ENCODE measurements at regions not wholly inside any gene's neighbourhood (a gene's known extent, or its start where the extent isn't known, plus 50 kb on each side); places are given as distances from the start of the nearest gene placed in this dataset.
"Not testable (repeated sequence)": the region's sequence is repeated elsewhere in the genome, so short reads cannot be mapped to it uniquely, and the experiment has no call there.

- Histone ChIP-seq H3K27me3 (ENCODE audit: control insufficient read depth, insufficient read depth, low read length) (no peaks in the 10 kb centered on the region), H3K4me3 (ENCODE audit: low read depth, low read length) (no peak overlapping the region), H3K36me3 (ENCODE audit: control insufficient read depth, insufficient read depth, low read length) (no peaks in the 10 kb centered on the region)
- ChIA-PET POLR2A (no interaction called here), CTCF (no interaction called here)
- TF ChIP-seq, protein P1, sequence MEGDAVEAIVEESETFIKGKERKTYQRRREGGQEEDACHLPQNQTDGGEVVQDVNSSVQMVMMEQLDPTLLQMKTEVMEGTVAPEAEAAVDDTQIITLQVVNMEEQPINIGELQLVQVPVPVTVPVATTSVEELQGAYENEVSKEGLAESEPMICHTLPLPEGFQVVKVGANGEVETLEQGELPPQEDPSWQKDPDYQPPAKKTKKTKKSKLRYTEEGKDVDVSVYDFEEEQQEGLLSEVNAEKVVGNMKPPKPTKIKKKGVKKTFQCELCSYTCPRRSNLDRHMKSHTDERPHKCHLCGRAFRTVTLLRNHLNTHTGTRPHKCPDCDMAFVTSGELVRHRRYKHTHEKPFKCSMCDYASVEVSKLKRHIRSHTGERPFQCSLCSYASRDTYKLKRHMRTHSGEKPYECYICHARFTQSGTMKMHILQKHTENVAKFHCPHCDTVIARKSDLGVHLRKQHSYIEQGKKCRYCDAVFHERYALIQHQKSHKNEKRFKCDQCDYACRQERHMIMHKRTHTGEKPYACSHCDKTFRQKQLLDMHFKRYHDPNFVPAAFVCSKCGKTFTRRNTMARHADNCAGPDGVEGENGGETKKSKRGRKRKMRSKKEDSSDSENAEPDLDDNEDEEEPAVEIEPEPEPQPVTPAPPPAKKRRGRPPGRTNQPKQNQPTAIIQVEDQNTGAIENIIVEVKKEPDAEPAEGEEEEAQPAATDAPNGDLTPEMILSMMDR (IDR thresholded peaks at IDR 0.05; ENCODE audit: insufficient read depth, low read depth, low read length), result no peak
- DNase-seq (ENCODE audit: low read depth), result no peak
Measured at GRCh38 chr14:41222581-41222980, 384.1 kb upstream of the LRFN5 start.

DNA sequence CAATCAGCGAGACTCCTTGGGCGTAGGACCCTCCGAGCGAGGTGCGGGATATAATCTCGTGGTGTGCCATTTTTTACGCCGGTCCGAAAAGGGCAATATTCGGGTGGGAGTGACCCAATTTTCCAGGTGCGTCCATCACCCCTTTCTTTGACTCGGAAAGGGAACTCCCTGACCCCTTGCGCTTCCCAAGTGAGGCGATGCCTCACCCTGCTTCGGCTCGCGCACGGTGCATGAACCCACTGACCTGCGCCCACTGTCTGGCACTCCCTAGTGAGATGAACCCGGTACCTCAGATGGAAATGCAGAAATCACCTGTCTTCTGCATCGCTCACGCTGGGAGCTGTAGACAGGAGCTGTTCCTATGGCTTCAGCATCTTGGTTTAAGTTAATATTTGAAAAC, 391.7 kb upstream of the LRFN5 start:
- POLR2A ChIA-PET; H3K36me3 ChIP-seq (ENCODE audit: control insufficient read depth, insufficient read depth, low read length); H3K27me3 ChIP-seq (ENCODE audit: control insufficient read depth, insufficient read depth, low read length); H3K4me3 ChIP-seq (ENCODE audit: low read depth, low read length); DNase-seq (ENCODE audit: low read depth); CTCF ChIA-PET: not testable (repeated sequence)

GRCh38 chr14:41201696-41202095, 405.0 kb upstream of the LRFN5 start:
- ChIA-PET CTCF (no interaction called here), POLR2A (no interaction called here)
- H3K27me3 ChIP-seq (ENCODE audit: control insufficient read depth, insufficient read depth, low read length), result no peaks in the 10 kb centered on the region
- TF ChIP-seq, protein P1 (IDR thresholded peaks at IDR 0.05; ENCODE audit: insufficient read depth, low read depth, low read length), result no peak
- H3K4me3 ChIP-seq (ENCODE audit: low read depth, low read length), result no peak overlapping the region
- H3K36me3 ChIP-seq (ENCODE audit: control insufficient read depth, insufficient read depth, low read length), result no peaks in the 10 kb centered on the region
- no peak for DNase-seq (ENCODE audit: low read depth)

DNA sequence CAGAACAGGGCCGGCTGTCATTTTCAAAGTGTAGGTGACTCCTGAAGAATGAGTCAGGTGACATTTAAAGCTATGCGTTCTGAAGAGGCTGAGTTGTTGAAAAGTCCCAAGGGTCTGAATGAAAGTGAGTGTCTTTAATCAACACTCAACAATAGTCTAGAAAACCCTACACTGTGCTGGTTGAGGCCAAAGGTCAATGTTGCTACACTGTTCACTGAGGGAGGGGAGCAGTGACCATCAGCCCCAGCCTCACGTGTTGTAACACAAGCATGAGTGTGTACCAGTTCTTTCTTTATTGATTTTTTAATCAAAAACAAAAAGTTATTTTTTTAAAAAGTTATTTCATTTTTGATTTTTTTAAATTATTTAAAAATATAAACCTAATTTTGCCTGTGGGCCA, 418.8 kb upstream of the LRFN5 start:
- DNase-seq (ENCODE audit: low read depth), result no peak
- ChIA-PET CTCF (no interaction called here), POLR2A (no interaction called here)
- Histone ChIP-seq H3K4me3 (ENCODE audit: low read depth, low read length) (no peak overlapping the region), H3K27me3 (ENCODE audit: control insufficient read depth, insufficient read depth, low read length) (no peaks in the 10 kb centered on the region), H3K36me3 (ENCODE audit: control insufficient read depth, insufficient read depth, low read length) (no peaks in the 10 kb centered on the region)
- TF ChIP-seq, protein P1 (IDR thresholded peaks at IDR 0.05; ENCODE audit: insufficient read depth, low read depth, low read length), result no peak

- Histone ChIP-seq H3K36me3 (ENCODE audit: control insufficient read depth, insufficient read depth, low read length) (no peaks in the 10 kb centered on the region), H3K4me3 (ENCODE audit: low read depth, low read length) (no peak overlapping the region), H3K27me3 (ENCODE audit: control insufficient read depth, insufficient read depth, low read length) (no peaks in the 10 kb centered on the region)
- CTCF ChIA-PET, result no interaction called here
- DNase-seq (ENCODE audit: low read depth), result no peak
- TF ChIP-seq, protein P1 (IDR thresholded peaks at IDR 0.05; ENCODE audit: insufficient read depth, low read depth, low read length), result no peak
- POLR2A ChIA-PET, result no interaction called here
Measured at GRCh38 chr14:41171045-41171444, 435.6 kb upstream of the LRFN5 start.

DNA sequence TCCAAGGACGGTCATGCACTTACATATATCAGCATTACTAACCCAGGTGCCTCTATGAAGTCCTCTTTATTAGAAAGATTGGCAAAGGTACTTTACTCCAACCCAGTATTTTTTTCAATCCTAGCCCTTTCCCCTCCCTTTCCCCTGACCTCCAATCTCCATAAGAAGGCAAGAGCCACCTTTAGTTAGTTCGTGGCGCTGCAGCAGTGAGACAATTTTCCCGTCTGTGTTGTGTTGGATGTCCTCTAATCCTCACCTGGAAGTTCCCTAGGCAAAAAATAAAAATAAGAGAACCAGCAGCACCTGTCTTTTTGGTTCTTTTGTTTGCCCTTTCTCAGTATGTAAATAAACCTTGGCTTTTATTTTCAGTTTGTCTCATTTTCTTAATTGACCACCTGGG, 439.6 kb upstream of the LRFN5 start:
- no peak overlapping the region for H3K4me3 ChIP-seq (ENCODE audit: low read depth, low read length)
- H3K36me3 ChIP-seq (ENCODE audit: control insufficient read depth, insufficient read depth, low read length), result no peaks in the 10 kb centered on the region
- no peaks in the 10 kb centered on the region for H3K27me3 ChIP-seq (ENCODE audit: control insufficient read depth, insufficient read depth, low read length)
- DNase-seq (ENCODE audit: low read depth), result no peak
- POLR2A ChIA-PET, result no interaction called here
- CTCF ChIA-PET, result no interaction called here
- TF ChIP-seq, protein P1 (IDR thresholded peaks at IDR 0.05; ENCODE audit: insufficient read depth, low read depth, low read length), result no peak
